KMS-11 (cell line): ENCODE measurements at regions not wholly inside any gene's neighbourhood (a gene's known extent, or its start where the extent isn't known, plus 50 kb on each side); places are given as distances from the start of the nearest gene placed in this dataset.

Source experiments
- H2AFZ ChIP-seq: fragments of 200-600 bp; sonication (generic); 2 replicates; pipeline ENCODE4 v1.6.1; 2016; ENCODE audit warnings: antibody characterized with exemption, mixed run types, low read depth
- H3K27ac ChIP-seq: fragments of 200-600 bp; sonication (generic); 2 replicates; pipeline ENCODE4 v1.6.1; 2016; ENCODE audit warnings: mild to moderate bottlenecking, mixed run types
- H3K27me3 ChIP-seq: fragments of 200-600 bp; sonication (generic); 2 replicates; pipeline ENCODE4 v1.6.1; 2017; ENCODE audit warnings: mild to moderate bottlenecking, low read depth, mixed run types, moderate library complexity; ENCODE audit not compliant: insufficient read depth
- H3K36me3 ChIP-seq: fragments of 200-600 bp; sonication (generic); 2 replicates; pipeline ENCODE4 v1.6.1; 2017; ENCODE audit warnings: mild to moderate bottlenecking, mixed run types; ENCODE audit not compliant: insufficient read depth
- H3K4me1 ChIP-seq: fragments of 200-600 bp; sonication (generic); 2 replicates; pipeline ENCODE4 v1.6.1; 2016; ENCODE audit warnings: mild to moderate bottlenecking, low read depth, mixed run types; ENCODE audit not compliant: poor library complexity, severe bottlenecking
- H3K4me2 ChIP-seq: fragments of 200-600 bp; sonication (generic); 2 replicates; pipeline ENCODE4 v1.7.0; 2016; ENCODE audit warnings: mild to moderate bottlenecking, mixed run types
- H3K4me3 ChIP-seq: fragments of 200-600 bp; sonication (generic); IDR thresholded peaks from 2 replicates; pipeline ENCODE4 v1.6.1; 2017; ENCODE audit warnings: low read depth, low read length, mixed read lengths; ENCODE audit not compliant: insufficient read depth
- H3K79me2 ChIP-seq: fragments of 200-600 bp; sonication (generic); 2 replicates; pipeline ENCODE4 v1.6.1; 2016; ENCODE audit warnings: low read depth, mixed run types; ENCODE audit not compliant: insufficient read depth
- H3K9ac ChIP-seq: fragments of 200-600 bp; sonication (generic); 2 replicates; pipeline ENCODE4 v1.6.1; 2016; ENCODE audit warnings: mild to moderate bottlenecking, mixed run types
- H4K20me1 ChIP-seq: fragments of 200-600 bp; sonication (generic); 2 replicates; pipeline ENCODE4 v1.6.1; 2016; ENCODE audit warnings: mild to moderate bottlenecking, mixed run types; ENCODE audit not compliant: insufficient read depth
- TF ChIP-seq, protein P1 (sequence below): fragments of 200-600 bp; sonication (generic); conservative IDR thresholded peaks from 2 replicates; pipeline ENCODE4 v1.6.1; 2017; ENCODE audit warnings: low read depth, mild to moderate bottlenecking, antibody characterized with exemption, low read length, moderate library complexity, mixed read lengths

GRCh38 chr2:120536141-120536540, 190.2 kb downstream of the INHBB start:
- Histone ChIP-seq H4K20me1 (no peaks in the 10 kb centered on the region), H3K4me2 (no peak overlapping the region), H3K4me3 (no peak overlapping the region), H2AFZ (no peak overlapping the region), H3K36me3 (no peaks in the 10 kb centered on the region), H3K27me3 (no peaks in the 10 kb centered on the region), H3K4me1 (no peaks in the 10 kb centered on the region), H3K79me2 (no peaks in the 10 kb centered on the region), H3K9ac (no peak overlapping the region), H3K27ac (no peak overlapping the region)
- TF ChIP-seq, protein P1, sequence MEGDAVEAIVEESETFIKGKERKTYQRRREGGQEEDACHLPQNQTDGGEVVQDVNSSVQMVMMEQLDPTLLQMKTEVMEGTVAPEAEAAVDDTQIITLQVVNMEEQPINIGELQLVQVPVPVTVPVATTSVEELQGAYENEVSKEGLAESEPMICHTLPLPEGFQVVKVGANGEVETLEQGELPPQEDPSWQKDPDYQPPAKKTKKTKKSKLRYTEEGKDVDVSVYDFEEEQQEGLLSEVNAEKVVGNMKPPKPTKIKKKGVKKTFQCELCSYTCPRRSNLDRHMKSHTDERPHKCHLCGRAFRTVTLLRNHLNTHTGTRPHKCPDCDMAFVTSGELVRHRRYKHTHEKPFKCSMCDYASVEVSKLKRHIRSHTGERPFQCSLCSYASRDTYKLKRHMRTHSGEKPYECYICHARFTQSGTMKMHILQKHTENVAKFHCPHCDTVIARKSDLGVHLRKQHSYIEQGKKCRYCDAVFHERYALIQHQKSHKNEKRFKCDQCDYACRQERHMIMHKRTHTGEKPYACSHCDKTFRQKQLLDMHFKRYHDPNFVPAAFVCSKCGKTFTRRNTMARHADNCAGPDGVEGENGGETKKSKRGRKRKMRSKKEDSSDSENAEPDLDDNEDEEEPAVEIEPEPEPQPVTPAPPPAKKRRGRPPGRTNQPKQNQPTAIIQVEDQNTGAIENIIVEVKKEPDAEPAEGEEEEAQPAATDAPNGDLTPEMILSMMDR = no peak

DNA sequence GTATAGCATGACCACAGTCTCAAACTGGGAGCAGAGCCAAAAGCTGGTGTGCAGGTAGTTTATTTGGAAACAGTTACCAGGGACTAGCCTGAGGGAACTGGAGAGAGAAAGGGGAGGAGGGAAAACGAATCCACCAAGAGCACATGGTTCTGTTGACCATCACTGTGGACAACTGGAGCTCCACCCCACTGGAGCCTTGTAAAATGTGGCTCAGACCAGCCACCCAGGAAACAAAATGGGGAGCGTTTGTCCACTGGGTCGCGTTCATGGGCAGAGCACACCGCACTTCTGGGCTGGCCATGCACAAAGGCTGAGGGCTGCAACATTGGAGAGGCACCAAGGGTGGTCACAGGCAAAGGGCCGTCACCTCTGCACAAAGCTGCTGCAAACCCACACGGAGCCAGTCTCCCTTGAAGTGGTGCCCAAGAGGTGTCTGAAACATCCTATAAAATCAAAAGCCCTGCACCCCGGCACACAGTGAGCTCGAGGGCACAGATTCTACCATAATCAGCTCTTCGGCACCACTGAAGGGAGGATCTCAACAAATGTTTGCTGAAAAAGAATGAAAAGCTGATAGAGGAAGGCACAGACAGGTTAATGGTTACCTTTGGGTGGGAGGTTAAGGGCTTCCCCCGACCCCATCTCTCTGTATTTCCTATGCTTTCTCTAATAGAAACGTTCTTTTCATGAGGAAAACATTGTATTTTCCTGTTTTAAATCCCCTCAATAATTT, 192.9 kb downstream of the INHBB start:
- Histone ChIP-seq H3K9ac (no peak overlapping the region), H3K79me2 (no peaks in the 10 kb centered on the region), H3K36me3 (no peaks in the 10 kb centered on the region), H2AFZ (no peak overlapping the region), H3K4me1 (no peaks in the 10 kb centered on the region), H3K4me3 (no peak overlapping the region), H4K20me1 (no peaks in the 10 kb centered on the region), H3K27ac (no peak overlapping the region), H3K4me2 (no peak overlapping the region), H3K27me3 (no peaks in the 10 kb centered on the region)
- TF ChIP-seq, protein P1 = no peak

DNA sequence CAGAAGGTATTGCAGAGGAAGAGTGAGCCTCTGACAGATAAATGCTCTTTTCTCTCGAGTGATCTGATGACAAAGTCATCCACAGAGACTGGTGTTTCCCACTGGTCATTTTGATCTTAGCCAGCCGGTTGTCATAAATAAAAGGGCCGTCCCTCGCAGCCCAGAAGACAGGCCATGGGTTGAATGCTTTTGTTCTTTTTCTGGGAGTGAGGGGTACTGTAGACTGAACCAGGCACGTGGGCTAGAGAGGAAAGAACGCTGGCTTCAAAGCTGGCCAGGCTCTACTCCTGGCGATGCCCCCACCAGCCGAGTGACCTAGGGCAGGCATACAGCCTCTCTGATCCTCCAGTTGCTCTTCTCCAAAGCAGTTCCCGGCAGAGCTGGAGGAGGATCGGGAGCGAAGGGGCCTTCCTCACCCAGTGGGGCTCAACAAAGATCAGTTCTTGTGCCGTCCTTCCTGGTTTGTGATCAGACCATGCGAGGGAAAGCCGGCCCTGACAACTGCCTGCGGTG, 193.5 kb downstream of the INHBB start:
- Histone ChIP-seq H3K4me3 (no peak overlapping the region), H3K9ac (no peak overlapping the region), H3K27me3 (no peaks in the 10 kb centered on the region), H3K4me2 (no peak overlapping the region), H3K27ac (no peak overlapping the region), H3K4me1 (no peaks in the 10 kb centered on the region), H3K36me3 (no peaks in the 10 kb centered on the region), H2AFZ (no peak overlapping the region), H4K20me1 (no peaks in the 10 kb centered on the region), H3K79me2 (no peaks in the 10 kb centered on the region)
- TF ChIP-seq, protein P1 = no peak

DNA sequence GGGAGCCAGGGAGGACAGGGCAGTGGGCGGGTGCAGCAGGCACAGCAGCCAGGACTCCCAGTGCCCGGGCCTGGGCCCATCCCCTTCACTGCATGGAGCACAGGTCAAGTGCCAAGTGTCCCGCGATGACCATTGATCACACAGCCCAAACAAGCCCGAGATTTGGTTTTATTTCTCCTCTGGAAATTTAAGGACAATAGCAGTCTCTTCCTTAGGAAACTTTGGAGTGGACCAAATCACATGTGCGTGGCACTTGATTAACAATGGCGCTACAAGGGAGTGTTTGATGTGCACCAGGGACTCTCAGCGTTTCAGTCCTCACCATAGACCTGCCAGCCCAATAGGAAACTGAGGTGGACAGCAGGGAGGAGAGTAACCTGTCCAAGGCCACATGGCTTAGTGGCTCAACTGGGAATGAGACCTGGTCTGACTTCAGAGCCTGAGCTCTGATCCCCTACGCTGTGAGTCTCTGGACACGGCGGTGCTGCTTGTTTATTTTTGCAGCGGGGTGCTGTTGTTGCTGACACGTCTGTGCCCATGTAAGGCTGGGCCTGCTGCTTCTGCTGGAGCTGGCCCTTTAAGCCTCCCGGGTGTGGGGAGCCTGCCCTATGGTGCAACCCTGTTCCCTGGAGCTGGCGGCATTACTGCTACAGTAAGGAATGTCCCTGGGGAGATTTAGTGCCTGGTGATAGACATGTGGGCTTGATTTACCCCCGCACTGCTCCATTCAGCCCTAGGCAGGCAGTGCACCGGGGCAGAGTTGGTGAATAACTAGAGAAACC, 194.2 kb downstream of the INHBB start:
- H3K27ac ChIP-seq = no peak overlapping the region
- H3K36me3 ChIP-seq = no peaks in the 10 kb centered on the region
- H4K20me1 ChIP-seq = no peaks in the 10 kb centered on the region
- H3K27me3 ChIP-seq = no peaks in the 10 kb centered on the region
- H3K4me3 ChIP-seq = no peak overlapping the region
- H3K4me2 ChIP-seq = no peak overlapping the region
- no peaks in the 10 kb centered on the region for H3K4me1 ChIP-seq
- no peak overlapping the region for H3K9ac ChIP-seq
- TF ChIP-seq, protein P1 = no peak
- H3K79me2 ChIP-seq = no peaks in the 10 kb centered on the region
- no peak overlapping the region for H2AFZ ChIP-seq
